ENCODE measurements at regions not wholly inside any gene's neighbourhood (a gene's known extent, or its start where the extent isn't known, plus 50 kb on each side); places are given as distances from the start of the nearest gene placed in this dataset.
"Not testable (repeated sequence)": the region's sequence is repeated elsewhere in the genome, so short reads cannot be mapped to it uniquely, and the experiment has no call there.

- DNase-seq, result no peak
Measured at GRCh38 chr9:86516564-86516963, 162.4 kb upstream of the TUT7 start.

DNA sequence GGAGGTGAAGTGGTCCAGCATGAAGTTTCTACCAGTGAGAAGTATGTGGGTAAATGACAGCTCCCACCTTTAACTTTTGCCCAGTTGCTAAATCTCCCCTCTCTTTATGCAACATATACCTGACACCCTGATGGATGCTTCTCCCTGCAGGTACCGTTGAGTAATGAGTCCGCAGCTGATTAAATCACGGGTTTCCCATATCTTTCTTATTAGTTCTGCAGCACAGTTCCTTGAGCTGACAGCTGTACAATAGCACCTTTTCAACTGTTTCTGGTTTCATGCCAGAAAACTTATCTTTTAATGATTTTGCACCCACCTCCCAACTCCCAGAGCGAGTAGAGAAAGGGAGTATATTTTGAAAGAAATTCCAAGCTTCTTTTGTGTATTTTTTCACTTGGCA, 161.0 kb upstream of the TUT7 start:
- no peak for DNase-seq

GRCh38 chr9:86513429-86513828, 159.2 kb upstream of the TUT7 start:
- no peak for DNase-seq

DNA sequence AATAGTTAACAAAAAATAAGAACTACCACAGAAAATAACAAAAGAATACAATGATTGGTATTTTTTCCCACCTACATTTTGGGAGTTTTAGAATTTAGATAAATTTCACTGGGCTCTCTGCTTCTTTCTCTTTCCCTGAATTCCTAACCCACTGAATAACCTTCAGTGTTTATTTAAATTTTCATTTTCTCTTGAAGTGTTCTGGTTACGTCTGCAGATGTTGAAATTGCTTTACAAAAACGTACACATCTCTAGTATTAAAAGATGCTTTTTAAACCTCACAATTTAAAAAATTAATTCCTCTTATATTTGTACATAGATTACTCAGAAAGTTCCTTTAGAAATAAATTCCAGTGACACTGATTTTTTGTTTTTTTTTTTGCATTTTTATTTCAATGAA, 158.7 kb upstream of the TUT7 start:
- no peak for DNase-seq

- DNase-seq, result no peak
Measured at GRCh38 chr9:86511614-86512360, 157.6 kb upstream of the TUT7 start.

DNA sequence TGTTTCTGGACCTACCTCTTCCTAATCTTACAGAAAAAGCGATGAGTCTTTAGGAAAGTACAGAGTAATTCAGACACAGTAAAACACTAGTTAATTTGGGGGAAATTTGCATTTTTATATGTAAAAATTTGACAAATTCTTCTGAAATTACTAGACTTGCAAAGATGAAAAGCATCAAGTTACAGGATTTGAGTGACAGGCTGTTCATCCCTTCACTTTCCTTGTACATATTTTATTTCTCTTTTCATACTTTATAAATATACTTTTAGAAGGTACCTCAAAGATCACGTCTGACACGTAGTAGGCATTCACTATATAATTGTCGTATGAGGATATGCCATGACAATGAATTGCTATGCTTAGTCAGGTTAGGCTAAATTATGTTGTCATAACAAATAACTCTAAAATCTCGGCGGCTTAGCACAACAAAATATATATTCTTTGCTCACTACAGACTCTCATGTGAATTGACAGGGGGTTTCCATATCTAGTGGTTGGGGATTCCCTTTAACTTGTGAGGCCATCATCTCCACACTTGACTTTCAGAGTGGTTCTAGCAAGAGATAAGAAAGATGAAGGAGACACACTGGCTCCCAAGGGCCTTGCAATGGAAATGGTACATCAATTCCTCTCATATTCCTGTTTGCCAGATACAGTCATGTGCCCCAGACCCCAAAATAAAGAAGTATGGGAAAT, 154.1 kb upstream of the TUT7 start:
- DNase-seq, result peak; percentile 10 to 28 (median 18)

DNA sequence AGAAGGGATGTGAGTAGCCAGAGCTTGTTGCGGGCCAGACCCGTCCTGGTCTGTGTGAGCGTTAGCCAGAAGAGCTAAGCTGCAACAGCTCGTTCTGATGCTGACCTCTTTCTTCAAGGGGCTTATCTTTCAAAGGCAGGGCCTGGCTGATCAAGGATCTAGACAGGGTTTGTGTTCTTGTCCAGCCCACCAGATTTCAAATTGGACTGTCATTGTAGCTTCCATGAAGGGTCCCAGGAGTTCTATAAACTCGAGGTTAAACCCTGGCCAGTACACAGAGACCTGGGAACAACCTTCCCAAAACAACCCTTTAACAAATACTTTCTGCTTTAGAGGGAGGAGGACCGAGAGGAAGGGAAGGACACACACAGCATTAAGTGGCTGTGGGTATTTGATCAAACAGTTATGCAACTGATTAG, 153.0 kb upstream of the TUT7 start:
- DNase-seq, result no peak

GRCh38 chr9:86503942-86504341, 149.7 kb upstream of the TUT7 start:
- DNase-seq, result no peak

DNA sequence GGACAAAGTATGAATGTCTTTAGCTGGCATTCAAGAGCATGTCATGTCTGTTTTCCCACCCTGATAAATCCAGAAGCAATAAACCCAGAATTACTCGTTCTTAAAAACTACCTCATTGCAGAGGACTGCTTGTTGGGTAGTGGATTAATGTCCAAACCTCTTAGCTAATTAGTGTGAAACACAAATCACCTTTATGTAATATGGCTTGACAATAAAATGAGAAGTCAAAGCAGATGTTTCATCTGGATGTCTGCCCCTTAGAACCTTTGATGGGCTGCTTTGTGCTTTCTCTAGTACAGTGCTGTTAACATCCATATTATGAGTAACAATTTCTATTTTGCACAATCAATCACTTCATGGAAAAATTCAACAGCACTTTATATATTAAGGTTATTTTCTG, 149.1 kb upstream of the TUT7 start:
- no peak for DNase-seq

- peak in 2 of 3 donors; percentile 59 to 64 for DNase-seq
Measured at GRCh38 chr9:86500667-86501435, 146.6 kb upstream of the TUT7 start.

DNA sequence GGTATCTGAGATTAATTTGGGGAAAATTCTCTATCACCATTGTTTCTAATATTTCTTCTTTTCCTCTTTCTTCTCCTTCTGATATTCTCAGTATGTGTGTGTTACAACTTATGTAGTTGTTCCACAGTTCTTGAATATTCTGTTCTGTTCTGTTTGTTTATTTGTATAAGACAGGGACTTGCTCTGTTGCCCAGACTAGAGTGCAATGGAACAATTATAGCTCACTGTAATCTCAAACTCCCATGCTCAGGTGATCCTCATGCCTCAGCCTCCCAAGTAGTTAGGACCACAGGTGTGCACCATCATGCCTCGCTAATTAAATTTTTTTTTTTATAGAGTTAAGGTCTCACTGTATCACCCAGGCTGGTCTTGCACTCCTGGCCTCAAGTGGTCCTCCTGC, 145.8 kb upstream of the TUT7 start:
- no peak for DNase-seq

GRCh38 chr9:86494644-86495111, 140.5 kb upstream of the TUT7 start:
- DNase-seq, result peak; percentile 23 to 69 (median 39)

DNA sequence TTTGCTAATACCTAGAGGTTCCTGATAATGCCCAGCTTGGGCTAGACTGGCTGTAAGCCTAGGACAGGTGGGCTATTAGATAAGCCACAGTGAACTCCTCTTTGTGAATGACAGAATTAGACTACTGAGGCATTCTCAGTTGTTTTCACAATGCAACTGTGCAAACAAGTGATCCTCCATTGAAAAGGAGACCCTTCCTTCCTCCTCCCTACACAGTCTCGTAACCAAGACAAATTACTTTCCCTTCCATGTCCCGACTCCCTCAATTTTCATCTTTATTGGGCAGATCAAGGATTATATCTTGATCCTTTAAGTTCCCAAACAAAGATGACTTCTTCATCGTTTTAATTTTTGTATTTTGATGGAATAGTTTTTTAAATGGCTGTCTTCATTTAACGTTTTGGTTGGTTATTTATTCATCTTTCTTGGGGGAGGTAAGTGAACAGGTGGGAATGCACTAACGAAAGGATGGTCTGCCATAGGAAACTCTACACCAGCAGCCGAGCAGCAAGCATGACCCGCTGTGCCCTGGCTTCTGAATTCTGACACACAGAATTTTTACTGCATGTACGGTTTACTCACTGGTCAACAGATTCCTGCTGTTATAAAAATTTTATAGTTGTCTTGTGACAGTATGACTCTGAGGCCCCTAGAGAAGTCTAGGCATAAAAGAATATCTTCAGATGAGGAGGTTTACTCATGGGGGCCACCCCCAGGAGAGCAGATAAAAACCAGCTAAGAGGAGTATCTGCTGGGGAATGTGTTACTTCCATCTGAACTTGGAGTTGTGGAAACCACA, 137.5 kb upstream of the TUT7 start:
- DNase-seq, result no peak

DNA sequence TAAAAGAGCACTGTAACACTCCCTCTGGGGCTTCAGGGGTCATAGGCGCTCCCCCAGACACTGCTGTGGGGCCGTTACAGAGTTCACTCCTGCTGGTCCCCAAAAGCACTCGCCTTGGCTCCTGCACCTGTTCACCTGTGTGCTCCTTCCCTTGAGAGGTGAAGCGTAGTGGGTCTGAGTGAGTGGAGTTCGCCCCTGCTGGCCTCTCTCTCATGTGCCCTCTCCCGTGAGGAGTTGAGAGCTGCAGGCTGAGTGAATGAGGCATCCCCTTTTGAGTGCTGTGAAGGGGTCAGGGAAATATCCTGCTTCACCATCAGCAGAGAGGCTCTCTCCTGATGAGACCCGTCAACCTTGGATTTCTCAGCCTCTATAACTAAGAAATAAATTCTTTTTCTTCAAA, 134.6 kb upstream of the TUT7 start:
- no peak for DNase-seq

DNA sequence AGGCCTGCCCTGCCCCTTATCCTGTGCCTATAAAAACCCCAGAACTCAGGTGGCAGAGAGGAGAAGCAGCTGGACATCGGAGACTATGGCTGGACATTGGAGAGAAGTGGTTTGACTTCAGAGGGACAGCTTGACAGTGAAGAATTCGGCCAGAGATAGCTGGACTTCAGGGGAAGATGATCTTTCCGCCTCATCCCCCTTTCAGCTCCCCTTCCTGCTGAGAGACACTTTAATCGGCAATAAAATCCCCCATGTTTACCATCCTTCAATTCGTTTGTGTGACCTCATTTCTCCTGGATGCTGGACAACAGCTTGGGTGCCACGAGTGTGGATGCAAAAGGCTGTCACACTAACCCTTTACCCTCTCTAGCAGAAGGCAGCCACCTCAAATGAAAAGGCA, 134.1 kb upstream of the TUT7 start:
- no peak for DNase-seq

DNA sequence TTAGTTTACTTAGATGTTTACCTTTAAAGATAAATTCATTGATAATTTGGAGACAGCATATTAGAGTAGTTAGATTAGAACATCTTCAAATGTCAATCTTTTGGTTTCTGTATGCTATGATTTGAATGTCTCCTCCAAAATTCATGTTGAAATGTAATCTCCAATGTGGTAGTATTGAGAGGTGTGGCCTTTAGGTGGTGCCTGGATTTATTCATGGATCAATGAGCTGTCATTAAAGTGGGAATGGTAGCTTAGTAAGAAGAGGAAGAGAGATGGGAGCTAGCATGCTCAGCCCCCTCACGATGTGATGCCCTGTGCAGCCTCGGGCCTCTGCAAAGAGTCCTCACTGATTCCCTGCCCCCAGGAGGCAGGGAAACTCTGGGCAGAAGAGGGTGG, 133.6 kb upstream of the TUT7 start:
- no peak for DNase-seq

- peak; percentile 49 to 83 (median 72) for DNase-seq
Measured at GRCh38 chr9:86486891-86487837, 133.0 kb upstream of the TUT7 start.

- DNase-seq, result peak; percentile 71 to 84 (median 71)
Measured at GRCh38 chr9:86485359-86485758, 131.1 kb upstream of the TUT7 start.

DNA sequence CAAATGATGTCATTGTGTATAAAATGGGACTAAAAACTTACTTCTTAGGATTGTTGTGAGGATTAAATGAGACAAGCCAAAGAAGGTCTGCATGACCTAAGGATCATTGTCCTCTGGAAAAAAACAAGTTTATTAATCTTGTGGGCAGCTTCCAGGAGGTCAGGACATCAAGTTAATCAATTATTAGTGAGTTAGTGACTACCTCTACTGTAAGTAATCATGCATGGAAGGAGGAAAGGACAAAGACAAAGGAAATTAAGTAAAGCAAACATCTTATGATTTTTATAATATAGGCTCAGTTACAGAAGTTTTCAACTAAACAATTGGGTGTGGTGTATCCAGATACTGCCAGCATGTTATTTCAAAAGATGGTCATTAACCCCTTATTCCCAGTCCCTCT, 129.3 kb upstream of the TUT7 start:
- no peak for DNase-seq

DNA sequence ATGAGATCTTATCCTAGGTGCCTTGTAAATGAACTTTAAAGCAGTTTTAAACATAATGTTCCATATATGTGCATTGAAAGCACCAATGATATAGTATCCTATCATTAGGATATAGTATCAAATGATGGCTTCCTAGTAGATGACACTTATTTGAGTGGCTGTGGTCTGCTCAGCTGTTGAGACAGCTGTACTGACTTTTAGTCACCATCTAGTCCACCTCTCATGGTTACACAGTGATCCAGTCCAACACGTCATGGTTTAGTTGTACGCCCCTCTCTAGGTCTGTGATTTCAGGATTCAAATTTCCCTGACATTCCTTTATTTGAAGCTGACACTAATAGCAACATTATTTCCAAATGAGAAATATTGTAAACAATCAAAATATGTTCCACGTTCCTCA, 127.3 kb upstream of the TUT7 start:
- no peak for DNase-seq

DNA sequence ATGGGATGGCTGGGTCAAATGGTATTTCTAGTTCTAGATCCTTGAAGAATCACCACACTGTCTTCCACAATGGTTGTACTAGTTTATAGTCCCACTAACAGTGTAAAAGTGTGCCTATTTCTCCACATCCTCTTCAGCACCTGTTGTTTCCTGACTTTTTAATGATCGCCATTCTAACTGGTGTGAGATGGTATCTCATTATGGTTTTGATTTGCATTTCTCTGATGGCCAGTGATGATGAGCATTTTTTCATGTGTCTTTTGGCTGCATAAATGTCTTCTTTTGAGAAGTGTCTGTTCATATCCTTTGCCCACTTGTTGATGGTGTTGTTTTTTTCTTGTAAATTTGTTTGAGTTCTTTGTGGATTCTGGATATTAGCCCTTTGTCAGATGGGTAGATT, 121.0 kb upstream of the TUT7 start:
- DNase-seq, result not testable (repeated sequence)

Data from suppressor macrophage treated with lipopolysaccharide for 1 hour (primary cell).